HG02759 (cell line): ENCODE measurements at regions not wholly inside any gene's neighbourhood (a gene's known extent, or its start where the extent isn't known, plus 50 kb on each side); places are given as distances from the start of the nearest gene placed in this dataset.

ENCODE experiments used
- ATAC-seq: cut with Tn5 transposase; IDR thresholded peaks from one replicate; pipeline ENCODE4 v1.9.1; 2021; ENCODE audit warnings: mild to moderate bottlenecking, moderate library complexity; ENCODE audit not compliant: unreplicated experiment

DNA sequence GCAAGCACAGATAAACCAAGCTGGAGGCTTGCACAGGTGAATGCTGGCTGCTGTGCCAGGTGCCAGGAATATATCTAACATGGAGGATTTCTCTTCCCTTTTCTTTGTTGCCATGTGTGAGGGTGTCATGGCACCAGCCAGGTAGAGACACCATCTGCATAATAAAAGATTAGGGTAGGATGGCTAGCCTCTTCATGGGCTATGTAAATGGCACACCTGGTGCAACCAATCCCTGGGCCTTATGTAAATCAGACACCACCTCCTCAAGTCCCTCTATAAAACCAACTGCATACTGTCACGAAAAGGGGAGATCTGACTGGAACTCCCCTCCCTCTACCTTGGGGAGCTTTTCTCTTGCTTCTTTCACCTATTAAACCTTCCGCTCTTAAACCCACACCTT lies 322.5 kb upstream of the POM121L12 start:
- ATAC-seq, result no peak

DNA sequence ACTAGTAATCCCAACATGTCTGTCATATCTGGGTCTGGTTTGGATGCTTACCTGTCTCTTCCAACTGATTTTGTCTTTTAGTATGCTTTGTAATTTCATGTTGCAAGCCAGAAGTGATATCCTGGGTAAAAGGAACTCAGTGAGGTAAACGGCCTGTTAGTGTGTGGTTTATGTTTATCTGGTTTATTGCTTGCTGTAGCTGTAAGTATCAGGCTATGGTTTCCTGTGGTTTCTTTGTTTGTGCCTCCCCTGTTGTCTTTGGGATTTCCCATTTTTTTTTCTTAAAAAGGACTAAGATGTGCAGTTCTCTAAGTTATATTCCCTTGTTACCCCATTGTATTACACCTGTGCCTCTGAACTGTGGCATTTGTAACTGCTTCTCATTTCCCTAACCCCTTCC lies 323.5 kb upstream of the POM121L12 start:
- no peak for ATAC-seq

DNA sequence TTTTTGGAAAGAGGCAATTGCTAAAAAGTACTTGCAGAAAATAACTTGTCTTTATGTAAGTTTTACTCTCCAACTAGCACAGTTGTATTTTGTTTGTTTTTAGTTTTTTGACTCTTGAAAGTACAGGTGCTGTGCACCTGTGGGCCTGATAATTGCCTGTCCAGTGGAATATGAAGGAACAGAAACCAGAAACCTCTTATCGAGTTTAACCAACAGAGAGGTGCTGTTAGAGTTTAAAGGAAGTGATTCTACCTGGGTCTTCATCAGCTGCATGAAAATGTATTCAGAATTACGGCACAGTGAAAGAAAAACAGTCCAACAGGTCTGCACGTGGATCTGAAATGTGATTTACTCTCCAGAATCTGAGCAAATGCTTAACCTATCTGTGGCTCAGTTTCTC lies 326.6 kb upstream of the POM121L12 start:
- no peak for ATAC-seq

DNA sequence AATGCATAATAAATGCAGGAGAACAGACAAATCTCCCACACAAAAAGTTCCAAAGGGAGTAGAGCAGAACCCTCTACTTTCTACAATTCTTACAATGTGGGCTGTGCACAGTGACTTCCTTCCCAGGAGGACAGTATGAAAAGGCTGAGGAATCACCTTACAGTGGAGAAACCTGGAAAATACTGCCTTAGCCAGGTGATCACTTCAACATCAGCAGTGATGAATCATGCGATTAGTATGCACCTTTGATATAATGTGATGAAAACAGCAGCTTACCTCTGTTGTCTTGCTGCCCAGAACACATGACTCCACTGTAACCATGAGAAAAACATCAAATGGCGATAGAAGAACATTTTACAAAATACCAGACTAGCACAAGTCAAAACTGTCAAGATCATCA lies 329.7 kb upstream of the POM121L12 start:
- no peak for ATAC-seq

DNA sequence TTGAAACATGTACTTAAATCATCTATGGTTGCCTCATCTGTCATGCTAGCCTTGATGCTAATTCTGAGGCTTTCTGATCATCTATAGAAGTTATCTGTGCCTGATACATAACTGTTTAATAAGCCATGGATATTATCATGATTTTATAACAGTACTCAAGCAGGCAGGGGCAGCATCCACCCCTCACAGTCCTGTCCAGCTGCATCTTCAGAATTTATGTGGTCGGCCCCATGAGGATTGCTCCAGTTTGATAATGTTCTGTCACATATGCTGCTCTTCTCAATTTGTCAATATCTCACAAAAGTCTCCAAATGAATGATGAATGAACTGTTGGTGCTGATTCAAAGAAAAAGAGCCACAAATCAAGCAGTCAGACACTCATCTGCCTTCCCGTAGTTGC lies 335.1 kb upstream of the POM121L12 start:
- ATAC-seq, result no peak

DNA sequence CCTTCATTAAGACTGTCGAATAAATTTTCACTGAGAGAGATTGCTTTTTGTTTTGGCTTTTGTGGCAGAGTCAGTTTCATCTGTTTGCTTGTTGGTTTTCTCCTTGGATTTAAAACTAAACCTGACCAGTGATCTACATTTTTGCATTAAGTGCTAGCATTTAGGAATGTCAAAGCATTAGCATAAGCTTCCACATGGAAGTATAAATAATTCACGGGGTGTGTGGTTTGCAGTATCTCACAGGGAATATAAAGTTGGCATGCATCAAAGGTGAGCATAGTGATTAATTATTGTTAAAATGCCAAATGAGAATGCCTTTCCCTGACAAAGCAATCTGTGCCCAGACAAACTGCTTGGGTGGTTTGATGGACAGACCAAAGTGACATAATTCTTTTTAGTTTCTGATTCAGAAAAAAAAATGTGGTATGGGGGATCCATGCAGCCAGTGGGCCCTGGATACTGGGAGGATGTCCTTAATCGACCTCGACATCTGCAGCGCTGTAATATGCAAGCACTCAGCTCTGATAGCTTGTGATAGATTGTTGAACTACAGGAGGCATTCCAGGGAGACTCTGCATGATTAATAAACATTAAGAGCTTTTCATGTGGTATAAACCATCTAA lies 339.3 kb upstream of the POM121L12 start:
- ATAC-seq, result no peak

DNA sequence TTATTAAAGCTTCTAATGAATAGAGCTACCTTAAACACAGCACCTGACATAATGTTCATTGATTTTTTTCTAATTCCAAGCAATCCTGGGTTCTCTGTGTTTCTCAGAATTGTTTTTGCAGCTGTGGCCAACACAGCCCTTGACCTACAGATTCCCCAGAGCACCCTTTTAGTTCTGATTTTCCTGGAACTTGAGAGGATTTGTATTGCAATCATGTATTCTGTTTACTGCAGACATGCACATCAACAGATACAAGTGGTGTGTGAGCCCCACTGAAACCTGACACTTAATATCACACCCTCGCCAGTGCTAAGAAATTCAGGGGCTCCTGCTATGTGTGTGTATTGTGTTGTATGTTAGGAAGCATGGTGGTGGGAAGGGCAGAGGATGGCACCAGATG lies 344.2 kb upstream of the POM121L12 start:
- no peak for ATAC-seq

DNA sequence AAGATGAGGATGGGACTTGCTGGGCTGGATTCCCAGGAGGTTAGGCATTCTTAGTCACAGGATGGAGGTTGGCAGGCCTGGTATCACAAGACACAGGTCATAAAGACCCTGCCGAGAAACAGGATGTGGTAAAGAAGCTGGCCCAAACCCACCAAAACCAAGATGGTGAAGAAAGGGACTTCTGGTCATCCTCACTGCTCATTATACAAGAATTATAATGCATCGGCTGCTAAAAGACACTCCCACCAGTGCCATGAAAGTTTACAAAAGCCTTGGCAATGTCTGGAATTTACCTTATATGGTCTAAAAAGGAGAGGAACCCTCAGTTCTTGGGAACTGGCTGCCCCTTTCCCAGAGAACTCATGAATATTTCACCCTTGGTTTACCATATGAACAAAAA lies 345.5 kb upstream of the POM121L12 start:
- ATAC-seq, result no peak

DNA sequence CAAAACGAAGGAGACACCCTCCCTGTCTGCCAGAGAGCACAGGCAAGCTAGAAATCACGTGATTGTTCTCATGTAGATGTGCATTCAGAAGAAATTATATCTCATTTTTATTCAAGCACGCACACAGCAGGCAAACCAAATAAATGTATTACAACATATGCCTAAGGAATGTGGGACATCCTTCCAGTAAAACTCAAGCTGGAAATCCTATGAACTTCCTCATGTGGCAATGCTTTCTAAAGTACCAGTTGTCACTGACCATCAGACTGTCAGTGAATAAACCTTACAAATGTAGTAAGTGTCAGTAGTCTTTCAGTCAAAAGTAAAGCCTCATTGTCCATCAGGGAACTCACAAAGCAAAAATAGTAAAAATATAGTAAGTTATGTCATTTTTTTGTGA lies 350.1 kb upstream of the POM121L12 start:
- no peak for ATAC-seq

DNA sequence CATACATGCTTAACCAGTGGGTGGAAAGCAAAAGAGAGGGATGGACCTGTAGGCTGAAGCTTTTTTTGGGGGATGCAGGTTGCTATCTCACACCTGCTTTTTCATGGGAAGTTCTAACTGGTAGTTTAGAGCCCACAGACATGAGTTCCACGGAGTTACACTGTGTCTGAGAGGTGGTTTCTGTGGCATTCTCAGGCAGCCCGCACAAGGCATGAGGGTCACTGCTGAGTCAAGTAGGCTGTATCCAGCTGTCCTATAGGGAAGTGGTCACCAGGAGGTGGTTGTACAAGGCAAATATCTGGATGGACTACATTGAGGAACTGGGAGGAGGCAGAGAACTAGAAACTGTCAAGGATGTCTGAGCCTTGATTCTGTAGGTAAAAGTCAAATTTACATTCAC lies 351.0 kb upstream of the POM121L12 start:
- ATAC-seq, result no peak

DNA sequence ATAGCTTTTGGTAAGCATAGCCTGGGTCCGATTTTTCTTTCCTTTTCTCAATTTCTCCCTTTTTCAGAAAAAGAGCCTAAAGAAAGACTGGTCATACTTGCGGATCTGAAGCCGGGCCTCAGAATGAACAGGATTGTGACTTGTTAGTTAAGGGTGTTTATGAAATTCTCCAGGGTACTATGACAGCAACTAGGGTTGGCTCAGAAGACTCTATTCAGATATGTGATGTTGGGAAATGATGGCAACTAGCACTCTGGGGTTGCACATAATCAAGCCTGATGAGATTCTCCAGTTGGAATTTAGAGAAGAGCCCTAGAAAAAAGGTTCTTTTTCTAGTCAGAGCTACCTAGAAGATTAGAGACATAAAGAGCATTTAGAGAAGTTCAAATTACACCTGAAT lies 352.4 kb upstream of the POM121L12 start:
- no peak for ATAC-seq

DNA sequence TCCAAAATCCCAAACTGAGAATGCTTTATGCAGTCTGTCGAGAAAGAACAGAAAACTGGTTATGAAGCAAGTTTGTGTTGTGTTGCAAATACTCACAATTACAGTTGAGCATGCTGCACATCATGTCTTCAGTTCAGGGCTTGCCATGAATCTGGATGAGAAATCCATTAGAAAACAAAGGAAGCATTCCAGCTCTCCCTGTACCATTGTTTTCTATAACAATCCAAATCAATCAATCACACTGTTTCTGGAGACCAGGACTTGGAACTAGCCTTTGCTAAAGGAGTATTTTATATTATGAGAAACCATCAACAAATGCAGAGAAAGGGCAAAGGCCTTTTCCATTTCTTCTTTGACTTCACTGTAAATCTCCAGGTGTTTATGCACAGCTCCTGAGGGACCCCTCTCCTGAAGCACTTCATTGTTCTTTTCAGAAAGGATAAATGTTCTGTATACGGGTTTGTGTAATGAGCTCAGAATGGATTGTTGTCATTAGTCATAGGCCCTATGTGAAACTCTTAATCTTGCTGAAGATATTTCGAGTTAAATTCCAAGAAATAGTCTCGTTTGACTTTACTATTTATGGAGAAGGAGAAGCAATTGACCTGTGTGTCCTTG lies 364.7 kb upstream of the POM121L12 start:
- no peak for ATAC-seq

DNA sequence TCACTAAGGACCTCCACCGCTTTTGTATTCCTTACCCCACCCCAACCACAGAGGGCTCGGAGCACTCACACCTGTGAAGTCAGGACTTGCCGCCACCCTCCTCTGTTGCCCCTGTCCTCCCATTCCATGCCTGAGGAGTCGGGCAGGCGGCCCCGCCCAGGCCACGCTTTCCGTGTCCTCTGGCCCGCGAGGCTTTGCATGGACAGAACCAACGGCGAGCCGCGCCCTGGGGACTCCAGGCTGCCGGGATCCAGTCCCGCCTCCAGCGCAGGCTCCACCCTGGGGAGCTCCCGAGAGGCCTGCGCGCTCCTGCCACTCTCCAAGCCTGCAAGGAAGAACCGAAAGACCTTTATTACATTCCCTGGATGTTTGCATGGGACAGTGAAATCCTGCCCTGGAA lies 366.4 kb upstream of the POM121L12 start:
- ATAC-seq, result no peak

DNA sequence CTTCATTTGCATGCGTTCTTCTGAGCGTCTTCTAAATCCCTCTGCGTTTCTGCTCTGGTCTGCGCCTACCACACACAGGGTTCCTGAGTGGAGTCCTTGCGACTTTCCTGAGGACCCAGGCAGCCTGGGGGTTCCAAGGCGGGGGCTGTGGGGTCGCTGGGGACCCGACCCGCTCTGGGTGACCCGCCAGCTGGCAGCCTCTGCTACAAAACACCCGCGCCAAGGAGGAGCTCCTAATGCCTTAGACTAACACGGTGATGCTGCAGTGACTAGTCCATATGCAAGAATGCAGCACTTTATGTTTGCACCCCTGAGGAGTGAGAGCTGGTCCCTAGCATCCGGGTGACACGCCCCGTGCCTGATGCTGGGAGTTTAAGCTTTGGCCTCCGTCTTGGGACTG lies 367.0 kb upstream of the POM121L12 start:
- no peak for ATAC-seq

DNA sequence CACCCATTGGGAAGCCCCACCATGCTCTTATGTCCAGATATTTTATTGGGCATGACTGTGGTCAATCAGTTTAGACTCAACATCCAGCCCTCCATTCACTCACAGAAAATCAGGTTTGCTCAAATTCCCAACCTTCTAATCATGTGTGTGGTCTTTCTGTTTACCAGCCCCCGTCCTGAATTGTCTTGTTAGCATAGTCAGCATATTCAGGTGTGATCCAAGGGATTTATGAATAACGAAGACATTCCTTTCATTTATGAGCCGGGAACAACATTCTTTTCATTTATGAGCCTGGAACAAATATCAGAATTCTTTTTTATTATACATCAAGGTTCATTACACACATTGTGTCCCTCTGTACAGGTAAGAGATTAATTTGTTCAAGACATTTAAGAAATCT lies 376.3 kb upstream of the POM121L12 start:
- no peak for ATAC-seq

DNA sequence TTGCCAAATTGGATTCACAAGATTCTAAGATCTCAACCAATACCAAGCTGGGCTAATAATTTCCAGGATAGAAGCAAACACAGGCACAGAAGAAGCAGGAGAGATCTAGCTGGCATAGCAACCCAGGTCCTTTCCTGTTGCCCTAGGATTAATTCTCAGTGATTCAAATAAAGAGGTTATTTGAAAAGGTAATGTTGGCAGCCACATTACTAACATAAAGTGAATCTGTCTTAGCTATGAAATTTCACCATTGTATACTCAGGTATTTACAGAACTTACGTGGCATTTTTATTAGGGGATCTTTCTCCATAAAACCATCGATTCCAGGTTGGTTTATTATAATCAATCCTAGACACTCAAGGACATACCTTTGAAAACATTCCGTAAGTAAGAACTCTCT lies 379.3 kb upstream of the POM121L12 start:
- ATAC-seq, result no peak

DNA sequence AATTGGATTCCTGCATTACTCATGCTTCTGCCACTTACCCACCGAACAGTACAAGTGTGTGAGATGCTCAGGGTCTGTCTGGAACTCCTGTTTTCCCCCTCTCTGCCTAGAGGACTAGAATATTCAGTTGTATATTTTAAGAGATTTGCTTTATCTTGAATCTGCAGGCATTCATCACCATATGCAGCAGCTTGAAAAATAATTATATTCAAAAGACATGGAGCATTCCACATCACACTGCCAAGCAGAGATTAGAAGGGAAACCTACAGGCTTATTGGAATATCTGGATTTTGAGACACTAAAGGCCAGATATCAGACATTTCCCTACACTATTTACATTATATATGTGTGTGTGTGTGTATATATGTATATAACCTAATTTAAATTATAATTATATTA lies 382.8 kb upstream of the POM121L12 start:
- ATAC-seq, result no peak

DNA sequence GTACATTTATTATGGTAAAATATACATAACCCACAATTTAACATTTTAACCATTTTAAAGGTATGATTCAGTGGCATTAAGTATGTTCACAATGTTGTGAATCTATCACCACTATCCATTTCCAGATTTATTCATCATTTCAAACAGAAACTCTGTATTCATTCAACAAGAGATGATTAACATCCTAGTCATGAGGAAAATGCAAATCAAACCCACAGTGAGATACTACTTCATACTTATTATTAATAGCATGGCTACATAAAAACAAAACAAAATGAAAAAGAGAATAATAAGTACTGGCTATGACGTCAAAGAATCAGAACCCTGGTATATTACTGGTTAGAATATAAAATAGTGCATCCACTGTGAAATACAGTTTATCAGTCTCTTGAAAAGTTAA lies 386.6 kb upstream of the POM121L12 start:
- no peak for ATAC-seq

DNA sequence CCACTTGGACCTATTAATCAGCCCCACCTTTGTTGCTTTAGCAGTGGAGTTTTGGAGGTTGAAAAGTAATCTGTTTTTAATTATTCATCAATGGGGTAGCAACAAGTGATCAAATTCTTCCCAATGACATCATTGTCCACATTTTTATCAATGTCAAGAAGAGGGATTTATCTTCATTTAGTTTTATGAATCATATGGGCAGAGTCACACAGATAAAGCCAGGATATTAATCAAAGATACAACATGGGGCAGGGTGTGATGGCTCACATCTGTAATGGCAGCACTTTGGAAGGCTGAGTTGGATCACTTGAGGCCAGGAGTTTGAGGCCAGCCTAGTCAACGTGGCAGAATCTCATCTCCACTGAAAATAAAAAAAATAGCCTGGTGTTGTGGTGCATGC lies 388.4 kb upstream of the POM121L12 start:
- no peak for ATAC-seq

DNA sequence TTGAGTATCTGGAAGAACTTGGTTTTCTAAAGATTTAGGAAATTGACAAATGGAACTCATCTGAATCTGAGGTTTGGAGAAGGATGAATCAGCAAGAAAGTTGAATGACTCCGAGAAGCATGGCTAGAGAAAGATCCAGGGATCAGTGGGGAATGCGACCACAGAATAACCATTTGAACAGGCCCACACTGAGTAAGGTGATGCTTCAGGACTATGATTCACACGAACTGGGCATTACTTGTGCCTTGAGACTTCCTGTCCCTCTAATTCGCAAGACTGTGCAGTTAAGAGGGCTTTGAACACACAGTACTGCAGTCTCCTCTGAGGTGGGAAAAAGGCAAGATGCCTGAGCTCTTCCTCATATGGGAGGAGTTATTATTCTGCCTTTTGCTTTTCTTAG lies 395.5 kb upstream of the POM121L12 start:
- no peak for ATAC-seq

DNA sequence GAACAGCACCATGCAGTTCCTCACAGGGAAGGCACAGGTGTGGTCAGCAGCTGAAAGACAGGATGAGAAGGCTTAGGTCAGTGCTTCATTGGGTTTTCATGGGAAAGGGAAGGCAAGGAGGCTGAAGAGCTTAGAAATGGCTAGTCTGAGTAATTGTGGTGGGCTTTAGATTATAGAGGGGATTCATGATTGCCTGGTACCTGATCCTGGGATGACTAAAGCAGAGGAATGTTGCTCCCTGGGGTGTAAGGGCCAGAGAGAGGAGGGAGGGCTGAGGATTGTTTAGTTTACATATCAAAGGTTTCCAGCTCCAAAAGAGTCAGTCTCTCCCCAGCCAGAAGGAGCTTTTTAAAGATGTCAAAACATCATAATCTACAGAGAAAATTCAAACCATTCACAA lies 396.3 kb upstream of the POM121L12 start:
- no peak for ATAC-seq

DNA sequence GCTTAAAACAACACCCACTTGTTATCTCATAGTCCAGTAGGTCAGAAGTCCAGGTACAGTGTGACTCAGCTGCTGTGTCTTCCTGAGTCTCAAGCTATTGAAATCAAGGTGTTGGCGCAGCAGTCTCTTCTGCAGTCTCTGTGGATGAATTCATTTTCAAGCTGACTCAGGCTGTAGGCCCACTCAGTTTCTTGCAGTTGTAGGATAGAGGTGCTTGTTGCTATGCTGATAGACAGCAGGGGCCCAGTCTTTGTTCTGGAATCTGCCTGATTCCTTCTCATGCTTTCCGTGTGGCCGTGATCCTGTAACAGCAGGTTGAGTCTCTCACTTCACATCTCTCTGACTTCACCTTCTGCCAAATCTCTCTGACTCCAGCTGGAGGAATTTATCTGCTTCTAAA lies 400.4 kb upstream of the POM121L12 start:
- no peak for ATAC-seq

DNA sequence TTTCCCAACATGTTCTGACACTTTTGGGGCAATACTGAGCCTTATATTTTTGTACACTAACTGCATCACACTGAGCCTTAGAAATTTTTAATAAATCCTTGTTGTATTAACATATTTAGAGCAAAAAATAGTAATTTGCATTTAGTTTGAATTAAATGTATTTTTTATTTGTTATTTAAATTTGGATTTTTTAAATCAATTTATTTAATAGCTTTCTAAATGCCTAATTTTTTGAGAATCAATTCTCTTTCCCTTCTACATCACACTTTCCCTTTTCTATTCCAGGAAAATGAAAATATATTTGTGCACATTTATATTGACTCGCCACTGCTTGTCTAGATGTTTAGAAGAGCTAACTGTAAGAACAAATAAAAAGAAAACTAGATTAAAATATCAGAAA lies 414.6 kb upstream of the POM121L12 start:
- ATAC-seq, result no peak
